ENCODE measurements at regions not wholly inside any gene's neighbourhood (a gene's known extent, or its start where the extent isn't known, plus 50 kb on each side); places are given as distances from the start of the nearest gene placed in this dataset.

DNA sequence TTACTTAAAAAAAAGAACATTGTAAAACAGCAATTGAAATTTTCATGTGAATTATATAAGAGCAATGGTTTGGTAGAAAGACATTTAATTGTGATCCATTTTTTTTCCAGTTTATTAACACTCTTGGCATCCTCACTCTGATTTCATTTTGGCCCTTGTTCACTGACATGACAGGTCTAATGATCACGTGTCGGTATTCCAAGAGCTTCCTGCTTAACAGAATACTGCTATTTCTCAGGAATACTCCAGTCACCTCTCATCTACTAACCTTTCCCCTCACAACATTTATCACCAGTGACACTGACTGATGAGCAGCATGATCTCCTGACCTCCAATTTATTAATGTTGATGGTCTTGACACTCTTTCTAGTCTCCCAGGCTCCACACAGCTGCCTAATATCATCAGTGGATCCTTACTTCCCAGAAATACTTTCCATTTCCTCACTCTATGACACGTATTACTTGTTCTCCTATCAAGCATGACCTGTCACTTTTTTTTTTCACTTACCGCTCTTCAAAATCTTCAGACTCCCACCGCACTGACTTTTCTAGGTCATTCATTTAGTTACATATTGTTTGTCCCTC is 847.8 kb upstream of the SLIT2 start:
- POLR2A ChIA-PET, result no interaction called here
- Histone ChIP-seq H2AFZ (ENCODE audit: control insufficient read depth, low read depth, low read length) (no peak overlapping the region), H3K9ac (ENCODE audit: control insufficient read depth, insufficient read depth, low read length) (no peak overlapping the region), H3K4me2 (ENCODE audit: control insufficient read depth, insufficient read depth) (no peak overlapping the region), H3K4me1 (ENCODE audit: control insufficient read depth, insufficient read depth, low read length) (no peaks in the 10 kb centered on the region), H3K36me3 (ENCODE audit: control insufficient read depth in 2 of 2, insufficient read depth in 2 of 2, low read length in 1 of 2) (no peaks in the 10 kb centered on the region), H4K20me1 (ENCODE audit: control insufficient read depth, insufficient read depth) (no peaks in the 10 kb centered on the region), H3K9me3 (replicated peaks; ENCODE audit: control insufficient read depth, insufficient read depth, low read length) (no peaks in the 10 kb centered on the region), H3K27me3 (replicated peaks in 1 of 2; ENCODE audit: control insufficient read depth in 2 of 2, insufficient read depth in 2 of 2, low read length in 1 of 2) (no peaks in the 10 kb centered on the region), H3K79me2 (ENCODE audit: control insufficient read depth, insufficient read depth, low read length) (no peaks in the 10 kb centered on the region), H3K27ac (ENCODE audit: control insufficient read depth, insufficient read depth) (no peak overlapping the region), H3K4me3 (no peak overlapping the region)
- in situ Hi-C loops (cut with MboI), result no loop called here
- CTCF ChIA-PET, result no interaction called here
- ATAC-seq, result no peak
- 29% methylated on average over 5 of the region's 5 CpGs for WGBS (ENCODE audit: insufficient coverage, insufficient replicate concordance, low lambda C conversion rate, missing lambda C conversion rate)
- BruUV-seq (replicated peaks), result no TSS peak
- no peak for DNase-seq (ENCODE audit: low read depth, low spot score)
- FAIRE-seq, result no peak
- SMC1A ChIA-PET (ENCODE audit: uncharacterized antibody, unreplicated experiment), result no interaction called here
- TF ChIP-seq, protein P1, sequence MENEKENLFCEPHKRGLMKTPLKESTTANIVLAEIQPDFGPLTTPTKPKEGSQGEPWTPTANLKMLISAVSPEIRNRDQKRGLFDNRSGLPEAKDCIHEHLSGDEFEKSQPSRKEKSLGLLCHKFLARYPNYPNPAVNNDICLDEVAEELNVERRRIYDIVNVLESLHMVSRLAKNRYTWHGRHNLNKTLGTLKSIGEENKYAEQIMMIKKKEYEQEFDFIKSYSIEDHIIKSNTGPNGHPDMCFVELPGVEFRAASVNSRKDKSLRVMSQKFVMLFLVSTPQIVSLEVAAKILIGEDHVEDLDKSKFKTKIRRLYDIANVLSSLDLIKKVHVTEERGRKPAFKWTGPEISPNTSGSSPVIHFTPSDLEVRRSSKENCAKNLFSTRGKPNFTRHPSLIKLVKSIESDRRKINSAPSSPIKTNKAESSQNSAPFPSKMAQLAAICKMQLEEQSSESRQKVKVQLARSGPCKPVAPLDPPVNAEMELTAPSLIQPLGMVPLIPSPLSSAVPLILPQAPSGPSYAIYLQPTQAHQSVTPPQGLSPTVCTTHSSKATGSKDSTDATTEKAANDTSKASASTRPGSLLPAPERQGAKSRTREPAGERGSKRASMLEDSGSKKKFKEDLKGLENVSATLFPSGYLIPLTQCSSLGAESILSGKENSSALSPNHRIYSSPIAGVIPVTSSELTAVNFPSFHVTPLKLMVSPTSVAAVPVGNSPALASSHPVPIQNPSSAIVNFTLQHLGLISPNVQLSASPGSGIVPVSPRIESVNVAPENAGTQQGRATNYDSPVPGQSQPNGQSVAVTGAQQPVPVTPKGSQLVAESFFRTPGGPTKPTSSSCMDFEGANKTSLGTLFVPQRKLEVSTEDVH (IDR thresholded peaks at IDR 0.05; ENCODE audit: low read depth, partially characterized antibody), result no peak
- TF ChIP-seq SIX5 (IDR thresholded peaks at IDR 0.05; ENCODE audit: low read depth, low read length, severe bottlenecking) (no peak), ZNF217 (IDR thresholded peaks at IDR 0.05) (no peak), SREBF2 (IDR thresholded peaks at IDR 0.05; ENCODE audit: low read length) (no peak), EP300 (IDR thresholded peaks at IDR 0.05; ENCODE audit: borderline replicate concordance in 1 of 2, control insufficient read depth in 1 of 2, low read depth in 2 of 2, low read length in 2 of 2) (no peak), MYB (IDR thresholded peaks at IDR 0.05; ENCODE audit: borderline replicate concordance, low read depth, low read length) (no peak), CBX5 (IDR thresholded peaks at IDR 0.05; ENCODE audit: low read depth) (no peak), EZH2 (IDR thresholded peaks at IDR 0.05; ENCODE audit: borderline replicate concordance, control insufficient read depth, low read depth, low read length) (no peak), SREBF1 (IDR thresholded peaks at IDR 0.05; ENCODE audit: low read length) (no peak), STAT3 (IDR thresholded peaks at IDR 0.05; ENCODE audit: low read depth, low read length) (no peak), YY1 (IDR thresholded peaks at IDR 0.05; ENCODE audit: low read depth, low read length) (no peak), BRCA1 (IDR thresholded peaks at IDR 0.05; ENCODE audit: low read depth, low read length) (no peak), TAF1 (IDR thresholded peaks at IDR 0.05; ENCODE audit: borderline replicate concordance, low read depth, low read length) (no peak), RB1 (IDR thresholded peaks at IDR 0.05; ENCODE audit: borderline replicate concordance) (no peak)
- TF ChIP-seq, protein P2, sequence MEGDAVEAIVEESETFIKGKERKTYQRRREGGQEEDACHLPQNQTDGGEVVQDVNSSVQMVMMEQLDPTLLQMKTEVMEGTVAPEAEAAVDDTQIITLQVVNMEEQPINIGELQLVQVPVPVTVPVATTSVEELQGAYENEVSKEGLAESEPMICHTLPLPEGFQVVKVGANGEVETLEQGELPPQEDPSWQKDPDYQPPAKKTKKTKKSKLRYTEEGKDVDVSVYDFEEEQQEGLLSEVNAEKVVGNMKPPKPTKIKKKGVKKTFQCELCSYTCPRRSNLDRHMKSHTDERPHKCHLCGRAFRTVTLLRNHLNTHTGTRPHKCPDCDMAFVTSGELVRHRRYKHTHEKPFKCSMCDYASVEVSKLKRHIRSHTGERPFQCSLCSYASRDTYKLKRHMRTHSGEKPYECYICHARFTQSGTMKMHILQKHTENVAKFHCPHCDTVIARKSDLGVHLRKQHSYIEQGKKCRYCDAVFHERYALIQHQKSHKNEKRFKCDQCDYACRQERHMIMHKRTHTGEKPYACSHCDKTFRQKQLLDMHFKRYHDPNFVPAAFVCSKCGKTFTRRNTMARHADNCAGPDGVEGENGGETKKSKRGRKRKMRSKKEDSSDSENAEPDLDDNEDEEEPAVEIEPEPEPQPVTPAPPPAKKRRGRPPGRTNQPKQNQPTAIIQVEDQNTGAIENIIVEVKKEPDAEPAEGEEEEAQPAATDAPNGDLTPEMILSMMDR (IDR thresholded peaks at IDR 0.05 in 2 of 3, conservative IDR thresholded peaks at IDR 0.05 in 1 of 3; ENCODE audit: control insufficient read depth in 2 of 3, extremely low read depth in 1 of 3, insufficient read depth in 1 of 3, low read depth in 3 of 3, low read length in 3 of 3), result no peak
- RAD21 ChIA-PET (ENCODE audit: unreplicated experiment), result no interaction called here
- intact Hi-C loops (cut with micrococcal nuclease; ENCODE audit: unreplicated experiment), result no loop called here

Data from GM12878 (cell line).